ENCODE measurements at regions not wholly inside any gene's neighbourhood (a gene's known extent, or its start where the extent isn't known, plus 50 kb on each side); places are given as distances from the start of the nearest gene placed in this dataset.

DNA sequence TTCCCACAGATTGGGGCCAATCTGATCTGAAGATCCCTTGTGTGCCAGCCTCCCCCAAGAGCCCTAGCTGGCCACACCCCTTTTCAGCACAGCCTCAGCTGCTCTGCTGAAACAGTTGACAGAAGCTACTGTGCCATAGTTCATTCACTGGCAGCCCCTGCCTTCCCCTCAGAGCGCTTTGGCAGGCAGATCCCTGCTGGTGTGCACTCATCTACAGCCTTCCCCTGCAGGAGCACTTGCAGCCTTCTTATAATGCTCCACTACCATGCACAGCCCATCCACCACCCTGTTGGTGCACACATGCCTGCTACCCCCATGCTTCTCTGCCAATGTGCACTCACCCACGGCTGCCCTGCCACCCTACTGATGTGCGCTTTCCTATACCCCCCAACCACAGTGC lies 471.3 kb downstream of the MTRR start:
- no peak for TF ChIP-seq SUZ12 (IDR thresholded peaks at IDR 0.05; ENCODE audit: extremely low read depth, insufficient read depth, insufficient read length)
- TF ChIP-seq ZNF274 (IDR thresholded peaks at IDR 0.05; ENCODE audit: low read depth, low read length), result no peak
- no peak for TF ChIP-seq YY1 (IDR thresholded peaks at IDR 0.05; ENCODE audit: insufficient read depth, insufficient read length)
